HL-60 (cell line): ENCODE measurements at regions not wholly inside any gene's neighbourhood (a gene's known extent, or its start where the extent isn't known, plus 50 kb on each side); places are given as distances from the start of the nearest gene placed in this dataset.

Experiments used
- GABPA ChIP-seq: IDR thresholded peaks from 2 replicates; pipeline ENCODE4 v1.6.1; 2012; ENCODE audit warnings: low read depth
- POLR2AphosphoS5 ChIP-seq: IDR thresholded peaks from 2 replicates; pipeline ENCODE4 v1.6.1; 2012; ENCODE audit warnings: low read depth
- TF ChIP-seq, protein P1 (sequence below): IDR thresholded peaks from one replicate; pipeline ENCODE4 v1.5.1; 2011; ENCODE audit warnings: low read length, control low read depth, inconsistent platforms; ENCODE audit not compliant: insufficient read depth
- TF ChIP-seq, protein P2 (sequence below): IDR thresholded peaks from 2 replicates; pipeline ENCODE4 v1.6.1; 2012; ENCODE audit warnings: low read depth; ENCODE audit not compliant: insufficient replicate concordance

DNA sequence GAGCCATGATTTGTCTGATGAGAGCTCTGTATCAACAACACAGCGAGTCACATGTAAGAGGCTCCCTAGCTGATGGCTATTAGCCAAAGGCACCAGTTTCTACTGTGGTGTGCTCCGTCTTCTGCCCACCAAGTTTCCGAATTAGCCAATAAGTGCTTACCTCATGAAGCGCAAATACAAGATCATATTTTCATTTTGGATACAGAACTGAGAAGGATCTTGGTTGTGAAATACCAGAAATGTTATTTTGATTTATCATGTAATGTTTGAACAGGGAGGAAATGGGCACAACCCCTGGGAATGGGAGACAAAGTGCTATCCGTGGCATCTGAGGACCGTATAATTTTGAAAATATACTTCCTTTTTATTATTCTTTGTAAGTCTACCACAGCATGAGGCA lies 234.3 kb downstream of the DACT1 start:
- TF ChIP-seq POLR2AphosphoS5 (no peak), GABPA (no peak)
- TF ChIP-seq, protein P1, sequence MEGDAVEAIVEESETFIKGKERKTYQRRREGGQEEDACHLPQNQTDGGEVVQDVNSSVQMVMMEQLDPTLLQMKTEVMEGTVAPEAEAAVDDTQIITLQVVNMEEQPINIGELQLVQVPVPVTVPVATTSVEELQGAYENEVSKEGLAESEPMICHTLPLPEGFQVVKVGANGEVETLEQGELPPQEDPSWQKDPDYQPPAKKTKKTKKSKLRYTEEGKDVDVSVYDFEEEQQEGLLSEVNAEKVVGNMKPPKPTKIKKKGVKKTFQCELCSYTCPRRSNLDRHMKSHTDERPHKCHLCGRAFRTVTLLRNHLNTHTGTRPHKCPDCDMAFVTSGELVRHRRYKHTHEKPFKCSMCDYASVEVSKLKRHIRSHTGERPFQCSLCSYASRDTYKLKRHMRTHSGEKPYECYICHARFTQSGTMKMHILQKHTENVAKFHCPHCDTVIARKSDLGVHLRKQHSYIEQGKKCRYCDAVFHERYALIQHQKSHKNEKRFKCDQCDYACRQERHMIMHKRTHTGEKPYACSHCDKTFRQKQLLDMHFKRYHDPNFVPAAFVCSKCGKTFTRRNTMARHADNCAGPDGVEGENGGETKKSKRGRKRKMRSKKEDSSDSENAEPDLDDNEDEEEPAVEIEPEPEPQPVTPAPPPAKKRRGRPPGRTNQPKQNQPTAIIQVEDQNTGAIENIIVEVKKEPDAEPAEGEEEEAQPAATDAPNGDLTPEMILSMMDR: no peak
- TF ChIP-seq, protein P2, sequence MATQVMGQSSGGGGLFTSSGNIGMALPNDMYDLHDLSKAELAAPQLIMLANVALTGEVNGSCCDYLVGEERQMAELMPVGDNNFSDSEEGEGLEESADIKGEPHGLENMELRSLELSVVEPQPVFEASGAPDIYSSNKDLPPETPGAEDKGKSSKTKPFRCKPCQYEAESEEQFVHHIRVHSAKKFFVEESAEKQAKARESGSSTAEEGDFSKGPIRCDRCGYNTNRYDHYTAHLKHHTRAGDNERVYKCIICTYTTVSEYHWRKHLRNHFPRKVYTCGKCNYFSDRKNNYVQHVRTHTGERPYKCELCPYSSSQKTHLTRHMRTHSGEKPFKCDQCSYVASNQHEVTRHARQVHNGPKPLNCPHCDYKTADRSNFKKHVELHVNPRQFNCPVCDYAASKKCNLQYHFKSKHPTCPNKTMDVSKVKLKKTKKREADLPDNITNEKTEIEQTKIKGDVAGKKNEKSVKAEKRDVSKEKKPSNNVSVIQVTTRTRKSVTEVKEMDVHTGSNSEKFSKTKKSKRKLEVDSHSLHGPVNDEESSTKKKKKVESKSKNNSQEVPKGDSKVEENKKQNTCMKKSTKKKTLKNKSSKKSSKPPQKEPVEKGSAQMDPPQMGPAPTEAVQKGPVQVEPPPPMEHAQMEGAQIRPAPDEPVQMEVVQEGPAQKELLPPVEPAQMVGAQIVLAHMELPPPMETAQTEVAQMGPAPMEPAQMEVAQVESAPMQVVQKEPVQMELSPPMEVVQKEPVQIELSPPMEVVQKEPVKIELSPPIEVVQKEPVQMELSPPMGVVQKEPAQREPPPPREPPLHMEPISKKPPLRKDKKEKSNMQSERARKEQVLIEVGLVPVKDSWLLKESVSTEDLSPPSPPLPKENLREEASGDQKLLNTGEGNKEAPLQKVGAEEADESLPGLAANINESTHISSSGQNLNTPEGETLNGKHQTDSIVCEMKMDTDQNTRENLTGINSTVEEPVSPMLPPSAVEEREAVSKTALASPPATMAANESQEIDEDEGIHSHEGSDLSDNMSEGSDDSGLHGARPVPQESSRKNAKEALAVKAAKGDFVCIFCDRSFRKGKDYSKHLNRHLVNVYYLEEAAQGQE: no peak
